ENCODE measurements at regions not wholly inside any gene's neighbourhood (a gene's known extent, or its start where the extent isn't known, plus 50 kb on each side); places are given as distances from the start of the nearest gene placed in this dataset.

- no peak overlapping the region for H3K27ac ChIP-seq (ENCODE audit: low read depth in 2 of 2, low read length in 2 of 2)
- no peak for TF ChIP-seq CTCF (IDR thresholded peaks at IDR 0.05; ENCODE audit: borderline replicate concordance, extremely low read depth, insufficient read depth)
- no peak for FAIRE-seq
Measured at GRCh38 chr15:47326410-47327333, 390.6 kb upstream of the SEMA6D start.

DNA sequence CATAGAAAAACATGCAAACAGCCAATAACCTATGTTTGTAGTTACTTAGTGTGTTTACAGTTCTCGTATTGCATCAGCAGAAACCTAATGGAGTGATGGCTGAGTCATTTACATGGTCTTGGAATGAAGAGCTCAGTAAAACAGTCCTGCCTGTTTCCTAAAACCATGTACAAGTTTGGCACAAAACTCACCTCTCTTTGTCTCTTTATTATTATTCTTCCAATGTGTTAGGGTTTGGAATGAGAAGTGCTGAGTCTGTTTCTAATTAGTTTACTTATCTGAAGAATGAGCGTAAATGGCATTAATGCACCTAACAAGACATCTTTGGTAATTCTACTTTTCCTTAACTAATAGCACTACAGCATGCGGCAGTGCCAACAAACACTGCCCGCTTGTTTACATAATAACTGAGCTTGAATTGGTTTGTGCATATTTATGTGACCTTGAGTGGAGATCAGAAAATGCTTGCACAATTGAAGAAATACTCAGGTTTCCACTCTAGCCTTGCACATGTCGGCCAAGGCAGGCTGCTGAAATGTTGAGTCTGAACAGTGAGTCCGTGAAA lies 385.4 kb upstream of the SEMA6D start:
- Histone ChIP-seq H3K27ac (ENCODE audit: low read depth in 2 of 2, low read length in 2 of 2) (no peak overlapping the region), H3K4me3 (ENCODE audit: low read length in 3 of 3) (no peak overlapping the region), H3K36me3 (ENCODE audit: control insufficient read depth in 2 of 3, insufficient read depth in 3 of 3, low read length in 3 of 3) (no peaks in the 10 kb centered on the region), H3K4me1 (ENCODE audit: control insufficient read depth in 2 of 3, insufficient read depth in 2 of 3, low read depth in 1 of 3, low read length in 3 of 3) (no peaks in the 10 kb centered on the region), H3K27me3 (ENCODE audit: control insufficient read depth, insufficient read depth, low read length) (no peaks in the 10 kb centered on the region), H3K9me3 (ENCODE audit: control insufficient read depth in 2 of 3, insufficient read depth in 1 of 3, low read length in 3 of 3) (no peaks in the 10 kb centered on the region), H3K9ac (ENCODE audit: low read length in 3 of 3) (no peak overlapping the region)
- FAIRE-seq (no peak), DNase-seq (peak in 1 of 5 donors; percentile 11)
- TF ChIP-seq CTCF (IDR thresholded peaks at IDR 0.05; ENCODE audit: borderline replicate concordance, extremely low read depth, insufficient read depth), result no peak
- intact Hi-C loops (cut with DNase I), result no loop called here

More at GRCh38 chr15:47326410-47327333, 390.6 kb upstream of the SEMA6D start:
- Histone ChIP-seq H3K4me1 (ENCODE audit: control insufficient read depth in 2 of 3, insufficient read depth in 2 of 3, low read depth in 1 of 3, low read length in 3 of 3) (no peaks in the 10 kb centered on the region), H3K36me3 (ENCODE audit: control insufficient read depth in 2 of 3, insufficient read depth in 3 of 3, low read length in 3 of 3) (no peaks in the 10 kb centered on the region), H3K4me3 (ENCODE audit: low read length in 3 of 3) (no peak overlapping the region), H3K9me3 (ENCODE audit: control insufficient read depth in 2 of 3, insufficient read depth in 1 of 3, low read length in 3 of 3) (no peaks in the 10 kb centered on the region), H3K27me3 (ENCODE audit: control insufficient read depth, insufficient read depth, low read length) (no peaks in the 10 kb centered on the region), H3K9ac (ENCODE audit: low read length in 3 of 3) (no peak overlapping the region)
- intact Hi-C loops (cut with DNase I), result no loop called here
- DNase-seq, result no peak

GRCh38 chr15:47332481-47332880 lies 384.8 kb upstream of the SEMA6D start:
- no peak overlapping the region for H3K4me3 ChIP-seq (ENCODE audit: low read length in 3 of 3)
- no peaks in the 10 kb centered on the region for H3K36me3 ChIP-seq (ENCODE audit: control insufficient read depth in 2 of 3, insufficient read depth in 3 of 3, low read length in 3 of 3)
- intact Hi-C loops (cut with DNase I), result no loop called here
- no peaks in the 10 kb centered on the region for H3K27me3 ChIP-seq (ENCODE audit: control insufficient read depth, insufficient read depth, low read length)
- no peak overlapping the region for H3K9ac ChIP-seq (ENCODE audit: low read length in 3 of 3)
- no peak for DNase-seq
- no peaks in the 10 kb centered on the region for H3K4me1 ChIP-seq (ENCODE audit: control insufficient read depth in 2 of 3, insufficient read depth in 2 of 3, low read depth in 1 of 3, low read length in 3 of 3)
- FAIRE-seq, result no peak
- no peak for TF ChIP-seq CTCF (IDR thresholded peaks at IDR 0.05; ENCODE audit: borderline replicate concordance, extremely low read depth, insufficient read depth)
- no peaks in the 10 kb centered on the region for H3K9me3 ChIP-seq (ENCODE audit: control insufficient read depth in 2 of 3, insufficient read depth in 1 of 3, low read length in 3 of 3)
- H3K27ac ChIP-seq (ENCODE audit: low read depth in 2 of 2, low read length in 2 of 2), result no peak overlapping the region
